Endothelial cell of umbilical vein (primary cell): ENCODE measurements at regions not wholly inside any gene's neighbourhood (a gene's known extent, or its start where the extent isn't known, plus 50 kb on each side); places are given as distances from the start of the nearest gene placed in this dataset.

Experiments
- GATA2 ChIP-seq: IDR thresholded peaks from 2 replicates; pipeline ENCODE4 v1.7.0; 2011; ENCODE audit warnings: low read depth, mild to moderate bottlenecking, moderate library complexity, mixed read lengths, low read length; ENCODE audit not compliant: insufficient read length, insufficient read depth
- TF ChIP-seq, protein P1 (sequence below), 2 donors: IDR thresholded peaks; 1 replicate in 1 of 2; 2 replicates in 1 of 2; pipeline ENCODE4 v1.5.1; 2011; ENCODE audit warnings: low read length in 2 of 2, mild to moderate bottlenecking in 2 of 2, moderate library complexity in 2 of 2, control low read depth in 1 of 2, inconsistent platforms in 1 of 2, low read depth in 1 of 2; ENCODE audit not compliant: insufficient read depth in 1 of 2; ENCODE audit errors: extremely low read depth in 1 of 2

DNA sequence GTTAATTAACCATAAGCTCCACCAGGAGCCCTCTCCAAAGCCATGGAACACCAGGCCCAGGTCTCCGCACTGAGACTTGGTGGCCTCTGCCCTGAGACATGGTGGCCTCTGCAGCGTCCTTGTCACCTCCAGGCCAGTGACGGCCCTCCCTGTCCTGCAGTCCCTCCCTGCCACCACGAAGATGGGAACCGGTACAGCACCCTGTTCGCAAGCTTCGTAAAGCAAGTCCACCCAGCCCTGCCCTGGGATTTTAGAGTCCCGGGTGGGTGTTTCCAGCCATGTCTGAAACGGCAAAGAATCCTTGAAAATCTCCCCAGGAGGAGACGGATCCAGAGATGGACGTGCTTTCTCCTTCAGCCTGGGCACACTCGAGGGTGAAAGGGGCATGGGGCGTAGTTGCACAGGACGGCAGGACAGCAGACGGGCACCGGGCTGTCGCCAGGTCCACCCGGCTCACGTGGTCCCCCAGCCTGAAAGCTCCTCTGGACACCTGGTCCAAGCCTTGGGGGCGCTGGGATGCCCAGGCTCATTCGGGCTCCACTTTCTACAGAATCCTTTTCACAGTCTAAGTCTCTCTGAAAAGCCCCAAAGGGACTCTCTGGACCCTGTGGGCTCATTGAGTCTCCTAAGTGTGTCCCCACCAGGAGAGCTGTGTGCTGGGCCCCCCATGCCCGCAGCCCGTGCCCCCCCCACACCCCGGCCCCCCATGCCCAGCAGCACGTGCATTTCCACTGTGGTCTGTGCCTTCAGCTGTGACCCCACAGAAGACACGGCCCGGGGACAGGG is 456.2 kb downstream of the BRD1 start:
- TF ChIP-seq, protein P1, sequence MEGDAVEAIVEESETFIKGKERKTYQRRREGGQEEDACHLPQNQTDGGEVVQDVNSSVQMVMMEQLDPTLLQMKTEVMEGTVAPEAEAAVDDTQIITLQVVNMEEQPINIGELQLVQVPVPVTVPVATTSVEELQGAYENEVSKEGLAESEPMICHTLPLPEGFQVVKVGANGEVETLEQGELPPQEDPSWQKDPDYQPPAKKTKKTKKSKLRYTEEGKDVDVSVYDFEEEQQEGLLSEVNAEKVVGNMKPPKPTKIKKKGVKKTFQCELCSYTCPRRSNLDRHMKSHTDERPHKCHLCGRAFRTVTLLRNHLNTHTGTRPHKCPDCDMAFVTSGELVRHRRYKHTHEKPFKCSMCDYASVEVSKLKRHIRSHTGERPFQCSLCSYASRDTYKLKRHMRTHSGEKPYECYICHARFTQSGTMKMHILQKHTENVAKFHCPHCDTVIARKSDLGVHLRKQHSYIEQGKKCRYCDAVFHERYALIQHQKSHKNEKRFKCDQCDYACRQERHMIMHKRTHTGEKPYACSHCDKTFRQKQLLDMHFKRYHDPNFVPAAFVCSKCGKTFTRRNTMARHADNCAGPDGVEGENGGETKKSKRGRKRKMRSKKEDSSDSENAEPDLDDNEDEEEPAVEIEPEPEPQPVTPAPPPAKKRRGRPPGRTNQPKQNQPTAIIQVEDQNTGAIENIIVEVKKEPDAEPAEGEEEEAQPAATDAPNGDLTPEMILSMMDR (IDR thresholded peaks at IDR 0.05; ENCODE audit: extremely low read depth in 1 of 2, insufficient read depth in 1 of 2, low read depth in 1 of 2, low read length in 2 of 2) = no peak
- TF ChIP-seq GATA2 = no peak
